Large intestine (tissue), 3 donors: ENCODE measurements at regions not wholly inside any gene's neighbourhood (a gene's known extent, or its start where the extent isn't known, plus 50 kb on each side); places are given as distances from the start of the nearest gene placed in this dataset.
"Not testable (repeated sequence)": the region's sequence is repeated elsewhere in the genome, so short reads cannot be mapped to it uniquely, and the experiment has no call there.

Source experiments
- DNase-seq, 2 donors: peaks; one replicate each; pipeline versions ENCODE4 v3.0.0 to v3.0.0-alpha.2; 2013
- H3K27ac ChIP-seq: one replicate; pipeline ENCODE4 v1.5.1; 2013; ENCODE audit warnings: low read length
- H3K27me3 ChIP-seq: 2 replicates; pipeline ENCODE4 v1.6.1; 2013; ENCODE audit warnings: low read length; ENCODE audit not compliant: control insufficient read depth, insufficient read depth
- H3K36me3 ChIP-seq: 2 replicates; pipeline ENCODE4 v1.6.1; 2013; ENCODE audit warnings: low read length; ENCODE audit not compliant: control insufficient read depth, insufficient read depth
- H3K4me1 ChIP-seq: one replicate; pipeline ENCODE4 v1.6.1; 2013; ENCODE audit warnings: low read length; ENCODE audit not compliant: control insufficient read depth, insufficient read depth
- H3K4me3 ChIP-seq: one replicate; pipeline ENCODE4 v1.5.1; 2013; ENCODE audit warnings: low read length
- H3K9me3 ChIP-seq: one replicate; pipeline ENCODE4 v1.6.1; 2013; ENCODE audit warnings: mild to moderate bottlenecking, low read depth, low read length, moderate library complexity; ENCODE audit not compliant: control insufficient read depth
- WGBS: methylation state at CpG from one replicate; pipeline ENCODE4 v1.1.5; 2013; ENCODE audit warnings: low lambda C conversion rate; ENCODE audit not compliant: insufficient coverage; 5-methylcytosine and 5-hydroxymethylcytosine counted together

- not testable (repeated sequence) for H3K4me1 ChIP-seq, DNase-seq
- 95% methylated on average over 4 of the region's 37 CpGs for WGBS
These were observed 179.7 kb upstream of the ZNF469 start for GRCh38 chr16:88202856-88203681.

GRCh38 chr16:88204131-88205110, 178.3 kb upstream of the ZNF469 start:
- H3K27me3 ChIP-seq, H3K36me3 ChIP-seq, H3K4me3 ChIP-seq, DNase-seq, H3K4me1 ChIP-seq, H3K27ac ChIP-seq, H3K9me3 ChIP-seq: not testable (repeated sequence)
- no CpG with 5 or more reads among the region's 37 CpGs for WGBS

More at GRCh38 chr16:88202856-88203681, 179.7 kb upstream of the ZNF469 start:
- H3K9me3 ChIP-seq, H3K27ac ChIP-seq, H3K27me3 ChIP-seq, H3K4me3 ChIP-seq, H3K36me3 ChIP-seq: not testable (repeated sequence)

- WGBS: no CpG with 5 or more reads among the region's 17 CpGs
- not testable (repeated sequence) for H3K36me3 ChIP-seq, H3K4me1 ChIP-seq, H3K27ac ChIP-seq, H3K9me3 ChIP-seq, DNase-seq, H3K27me3 ChIP-seq, H3K4me3 ChIP-seq
These were observed 177.3 kb upstream of the ZNF469 start for GRCh38 chr16:88205482-88205881.

- not testable (repeated sequence) for H3K27me3 ChIP-seq, H3K4me3 ChIP-seq, H3K36me3 ChIP-seq, H3K9me3 ChIP-seq, DNase-seq, H3K27ac ChIP-seq, H3K4me1 ChIP-seq
- WGBS: no CpG with 5 or more reads among the region's 16 CpGs
These were observed 176.8 kb upstream of the ZNF469 start for GRCh38 chr16:88206006-88206405.

GRCh38 chr16:88206516-88206915, 176.2 kb upstream of the ZNF469 start:
- H3K4me3 ChIP-seq, H3K27ac ChIP-seq, H3K27me3 ChIP-seq, H3K4me1 ChIP-seq, H3K9me3 ChIP-seq, H3K36me3 ChIP-seq, DNase-seq: not testable (repeated sequence)
- WGBS: no CpG with 5 or more reads among the region's 22 CpGs

GRCh38 chr16:88208112-88208511, 174.6 kb upstream of the ZNF469 start:
- Histone ChIP-seq H3K4me1 (no peaks in the 10 kb centered on the region), H3K27ac (no peak overlapping the region), H3K4me3 (no peak overlapping the region), H3K9me3 (no peaks in the 10 kb centered on the region), H3K36me3 (no peaks in the 10 kb centered on the region), H3K27me3 (no peaks in the 10 kb centered on the region)
- DNase-seq: no peak
- no CpG with 5 or more reads among the region's 10 CpGs for WGBS

GRCh38 chr16:88208776-88209175, 174.0 kb upstream of the ZNF469 start:
- no CpG with 5 or more reads among the region's 5 CpGs for WGBS

GRCh38 chr16:88209579-88209978, 173.2 kb upstream of the ZNF469 start:
- not testable (repeated sequence) for H3K36me3 ChIP-seq, H3K27ac ChIP-seq, H3K4me1 ChIP-seq, DNase-seq, H3K9me3 ChIP-seq, H3K27me3 ChIP-seq, H3K4me3 ChIP-seq
- 80% methylated on average over 1 of the region's 1 CpG for WGBS

More at GRCh38 chr16:88208776-88209175, 174.0 kb upstream of the ZNF469 start:
- H3K4me3 ChIP-seq, H3K27ac ChIP-seq, H3K36me3 ChIP-seq, H3K9me3 ChIP-seq, DNase-seq, H3K27me3 ChIP-seq, H3K4me1 ChIP-seq: not testable (repeated sequence)

GRCh38 chr16:88213937-88214336, 168.8 kb upstream of the ZNF469 start:
- not testable (repeated sequence) for H3K27me3 ChIP-seq, DNase-seq
- WGBS: no CpG with 5 or more reads among the region's 5 CpGs

GRCh38 chr16:88221001-88221761, 161.6 kb upstream of the ZNF469 start:
- DNase-seq, H3K4me3 ChIP-seq, H3K27ac ChIP-seq, H3K9me3 ChIP-seq, H3K36me3 ChIP-seq, H3K4me1 ChIP-seq, H3K27me3 ChIP-seq: not testable (repeated sequence)
- WGBS: no CpG with 5 or more reads among the region's 29 CpGs

More at GRCh38 chr16:88213937-88214336, 168.8 kb upstream of the ZNF469 start:
- H3K4me1 ChIP-seq, H3K9me3 ChIP-seq, H3K4me3 ChIP-seq, H3K27ac ChIP-seq, H3K36me3 ChIP-seq: not testable (repeated sequence)
